CD14-positive monocyte (primary cell): ENCODE measurements at regions not wholly inside any gene's neighbourhood (a gene's known extent, or its start where the extent isn't known, plus 50 kb on each side); places are given as distances from the start of the nearest gene placed in this dataset.

Experiments
- DNase-seq, 3 donors: peaks; one replicate each; pipeline ENCODE4 v3.0.0-alpha.2; 2011 to 2022
- H2AFZ ChIP-seq: 2 replicates; pipeline ENCODE4 v1.6.0; 2012; ENCODE audit warnings: mild to moderate bottlenecking, low read depth, low read length, inconsistent platforms; ENCODE audit not compliant: insufficient read depth, poor library complexity, severe bottlenecking
- H3K27ac ChIP-seq, 2 donors: 1 replicate in 1 of 2; 2 replicates in 1 of 2; pipeline ENCODE4 v1.5.1; 2012 to 2013; ENCODE audit warnings: low read length in 2 of 2, control low read depth in 1 of 2, inconsistent platforms in 1 of 2, low read depth in 1 of 2, mild to moderate bottlenecking in 1 of 2
- H3K27me3 ChIP-seq, 2 donors: one replicate each; pipeline versions ENCODE4 v1.6.0 to v1.6.1; 2011 to 2013; ENCODE audit warnings: low read length in 2 of 2; ENCODE audit not compliant: control insufficient read depth in 2 of 2, insufficient read depth in 2 of 2
- H3K36me3 ChIP-seq, 2 donors: replicated peaks in 1 of 2; 1 replicate in 1 of 2; 2 replicates in 1 of 2; pipeline versions ENCODE4 v1.5.1 to v1.6.1; 2012 to 2013; ENCODE audit warnings: low read length in 2 of 2, control low read depth in 1 of 2, inconsistent platforms in 1 of 2, mild to moderate bottlenecking in 1 of 2; ENCODE audit not compliant: insufficient read depth in 2 of 2, control insufficient read depth in 1 of 2
- H3K4me1 ChIP-seq, 2 donors: 1 replicate in 1 of 2; 2 replicates in 1 of 2; pipeline versions ENCODE4 v1.5.1 to v1.6.1; 2012 to 2013; ENCODE audit warnings: low read length in 2 of 2, control low read depth in 1 of 2, inconsistent platforms in 1 of 2, mild to moderate bottlenecking in 1 of 2, moderate library complexity in 1 of 2; ENCODE audit not compliant: insufficient read depth in 2 of 2, control insufficient read depth in 1 of 2
- H3K4me2 ChIP-seq: replicated peaks from 2 replicates; pipeline ENCODE3; 2012; ENCODE audit warnings: low read length, moderate library complexity, mild to moderate bottlenecking; ENCODE audit not compliant: poor library complexity, severe bottlenecking; ENCODE audit errors: extremely low read depth
- H3K4me3 ChIP-seq, 3 experiments: fragments of 200-600 bp in 1 of 3; sonication (generic) in 1 of 3; replicated peaks in 1 of 3; 1 replicate in 2 of 3; 2 replicates in 1 of 3; pipeline ENCODE4 v1.5.1; 2011 to 2013; ENCODE audit warnings: low read length in 3 of 3, mild to moderate bottlenecking in 3 of 3, control low read depth in 2 of 3, low read depth in 2 of 3, inconsistent platforms in 1 of 3, moderate library complexity in 1 of 3
- H3K79me2 ChIP-seq: 2 replicates; pipeline ENCODE4 v1.6.0; 2012; ENCODE audit warnings: mild to moderate bottlenecking, control low read depth, inconsistent platforms, low read length, moderate library complexity; ENCODE audit not compliant: insufficient read depth
- H3K9ac ChIP-seq: 2 replicates; pipeline ENCODE4 v1.6.0; 2017; ENCODE audit warnings: low read length, mild to moderate bottlenecking; ENCODE audit not compliant: insufficient read depth, poor library complexity, severe bottlenecking
- H3K9me3 ChIP-seq, 2 donors: replicated peaks in 1 of 2; 1 replicate in 1 of 2; 2 replicates in 1 of 2; pipeline versions ENCODE4 v1.5.1 to v1.6.1; 2012 to 2013; ENCODE audit warnings: low read length in 2 of 2, control low read depth in 1 of 2; ENCODE audit not compliant: control insufficient read depth in 1 of 2, insufficient read depth in 1 of 2
- H4K20me1 ChIP-seq: 2 replicates; pipeline ENCODE4 v1.6.0; 2012; ENCODE audit warnings: mild to moderate bottlenecking, low read length, control low read depth, moderate library complexity; ENCODE audit not compliant: insufficient read depth
- H3K27ac Mint-ChIP-seq, 7 donors: one replicate each; pipeline ENCODE4 v1.8.0; 2020; ENCODE audit warnings: mild to moderate bottlenecking in 7 of 7, mixed read lengths in 7 of 7, moderate library complexity in 6 of 7, inconsistent platforms in 2 of 7
- H3K27me3 Mint-ChIP-seq, 3 donors: one replicate each; pipeline ENCODE4 v1.8.0; 2021 to 2022; ENCODE audit warnings: low read depth in 3 of 3, mild to moderate bottlenecking in 3 of 3, mixed read lengths in 3 of 3, moderate library complexity in 3 of 3, inconsistent platforms in 1 of 3
- H3K36me3 Mint-ChIP-seq, 2 donors: one replicate each; pipeline ENCODE4 v1.8.0; 2020; ENCODE audit warnings: mixed read lengths in 2 of 2, inconsistent platforms in 1 of 2, mild to moderate bottlenecking in 1 of 2
- H3K4me1 Mint-ChIP-seq: one replicate; pipeline ENCODE4 v1.8.0; 2020; ENCODE audit warnings: mild to moderate bottlenecking, mixed read lengths
- H3K4me3 Mint-ChIP-seq, 2 donors: one replicate each; pipeline ENCODE4 v1.8.0; 2020; ENCODE audit warnings: mild to moderate bottlenecking in 2 of 2, mixed read lengths in 2 of 2, moderate library complexity in 1 of 2
- H3K9me3 Mint-ChIP-seq, 7 donors: one replicate each; pipeline ENCODE4 v1.8.0; 2020 to 2022; ENCODE audit warnings: mixed read lengths in 7 of 7, mild to moderate bottlenecking in 6 of 7, moderate library complexity in 6 of 7, inconsistent platforms in 2 of 7
- CTCF ChIP-seq: fragments of 200-600 bp; IDR thresholded peaks from one replicate; pipeline ENCODE4 v1.8.0; 2022; ENCODE audit warnings: antibody characterized with exemption, mild to moderate bottlenecking
- WGBS: methylation state at CpG from one replicate; pipeline ENCODE4 v1.1.5; 2013; ENCODE audit warnings: missing lambda C conversion rate; ENCODE audit not compliant: insufficient coverage; 5-methylcytosine and 5-hydroxymethylcytosine counted together
- intact Hi-C, 2 donors: fragments of 100-400 bp; cut with micrococcal nuclease; formaldehyde crosslinking; loops; one replicate each; pipeline versions ENCODE4 v1.15.0 to v1.15.1; 2023

GRCh38 chr12:65696227-65696626 is 128.1 kb upstream of the HMGA2 start:
- no peak overlapping the region for H3K4me3 Mint-ChIP-seq

GRCh38 chr12:65699251-65699650 is 125.0 kb upstream of the HMGA2 start:
- no peaks in the 10 kb centered on the region for H3K79me2 ChIP-seq
- no peaks in the 10 kb centered on the region for H3K27me3 ChIP-seq
- Mint-ChIP-seq H3K27ac (no peak overlapping the region), H3K4me3 (no peak overlapping the region), H3K9me3 (peaks cover 0 to 3% (median 0%) of the 10 kb centered on the region in 7 donors), H3K27me3 (peaks cover 0 to 3% (median 2%) of the 10 kb centered on the region in 3 donors), H3K36me3 (no peaks in the 10 kb centered on the region), H3K4me1 (peaks cover 18% of the 10 kb centered on the region)
- no CpG with 5 or more reads among the region's 2 CpGs for WGBS
- TF ChIP-seq CTCF = peak; percentile 23
- peaks cover 0 to under 1% of the 10 kb centered on the region in 2 donors for H3K4me1 ChIP-seq
- no peak overlapping the region for H3K4me3 ChIP-seq
- H3K4me2 ChIP-seq = no peak overlapping the region
- H3K36me3 ChIP-seq = no peaks in the 10 kb centered on the region
- no peak overlapping the region for H3K27ac ChIP-seq
- intact Hi-C loops = no loop called here
- H4K20me1 ChIP-seq = no peaks in the 10 kb centered on the region
- peak; percentile 19 to 49 (median 39) for DNase-seq
- no peak overlapping the region for H2AFZ ChIP-seq
- H3K9ac ChIP-seq = no peak overlapping the region
- no peaks in the 10 kb centered on the region for H3K9me3 ChIP-seq

More at GRCh38 chr12:65696227-65696626, 128.1 kb upstream of the HMGA2 start:
- Histone ChIP-seq H3K9ac (no peak overlapping the region), H3K4me3 (no peak overlapping the region), H4K20me1 (no peaks in the 10 kb centered on the region), H3K4me1 (peaks cover 0 to 7% of the 10 kb centered on the region in 2 donors), H3K27ac (no peak overlapping the region), H3K9me3 (no peaks in the 10 kb centered on the region), H3K36me3 (no peaks in the 10 kb centered on the region), H3K4me2 (no peak overlapping the region), H3K27me3 (no peaks in the 10 kb centered on the region), H3K79me2 (no peaks in the 10 kb centered on the region), H2AFZ (no peak overlapping the region)
- peaks cover 25% of the 10 kb centered on the region for H3K4me1 Mint-ChIP-seq
- H3K9me3 Mint-ChIP-seq = peaks cover 0 to 3% (median 0%) of the 10 kb centered on the region in 7 donors
- intact Hi-C loops = no loop called here
- no peak overlapping the region for H3K27ac Mint-ChIP-seq
- H3K27me3 Mint-ChIP-seq = no peaks in the 10 kb centered on the region
- no peak for TF ChIP-seq CTCF
- no peaks in the 10 kb centered on the region for H3K36me3 Mint-ChIP-seq
- no peak for DNase-seq
